ENCODE measurements at regions not wholly inside any gene's neighbourhood (a gene's known extent, or its start where the extent isn't known, plus 50 kb on each side); places are given as distances from the start of the nearest gene placed in this dataset.

GRCh38 chrX:120819126-120819525, 56.5 kb downstream of the CT47B1 start:
- DNase-seq (ENCODE audit: low read depth): no peak
- H3K4me3 ChIP-seq (ENCODE audit: low read depth, low read length): no peak overlapping the region
- TF ChIP-seq, protein P1, sequence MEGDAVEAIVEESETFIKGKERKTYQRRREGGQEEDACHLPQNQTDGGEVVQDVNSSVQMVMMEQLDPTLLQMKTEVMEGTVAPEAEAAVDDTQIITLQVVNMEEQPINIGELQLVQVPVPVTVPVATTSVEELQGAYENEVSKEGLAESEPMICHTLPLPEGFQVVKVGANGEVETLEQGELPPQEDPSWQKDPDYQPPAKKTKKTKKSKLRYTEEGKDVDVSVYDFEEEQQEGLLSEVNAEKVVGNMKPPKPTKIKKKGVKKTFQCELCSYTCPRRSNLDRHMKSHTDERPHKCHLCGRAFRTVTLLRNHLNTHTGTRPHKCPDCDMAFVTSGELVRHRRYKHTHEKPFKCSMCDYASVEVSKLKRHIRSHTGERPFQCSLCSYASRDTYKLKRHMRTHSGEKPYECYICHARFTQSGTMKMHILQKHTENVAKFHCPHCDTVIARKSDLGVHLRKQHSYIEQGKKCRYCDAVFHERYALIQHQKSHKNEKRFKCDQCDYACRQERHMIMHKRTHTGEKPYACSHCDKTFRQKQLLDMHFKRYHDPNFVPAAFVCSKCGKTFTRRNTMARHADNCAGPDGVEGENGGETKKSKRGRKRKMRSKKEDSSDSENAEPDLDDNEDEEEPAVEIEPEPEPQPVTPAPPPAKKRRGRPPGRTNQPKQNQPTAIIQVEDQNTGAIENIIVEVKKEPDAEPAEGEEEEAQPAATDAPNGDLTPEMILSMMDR (conservative IDR thresholded peaks at IDR 0.05; ENCODE audit: low read depth, low read length): no peak

- no peak overlapping the region for H3K4me3 ChIP-seq (ENCODE audit: low read depth, low read length)
- TF ChIP-seq, protein P1 (conservative IDR thresholded peaks at IDR 0.05; ENCODE audit: low read depth, low read length): no peak
- DNase-seq (ENCODE audit: low read depth): no peak
Measured at GRCh38 chrX:120813982-120814381, 61.7 kb downstream of the CT47B1 start.

DNA sequence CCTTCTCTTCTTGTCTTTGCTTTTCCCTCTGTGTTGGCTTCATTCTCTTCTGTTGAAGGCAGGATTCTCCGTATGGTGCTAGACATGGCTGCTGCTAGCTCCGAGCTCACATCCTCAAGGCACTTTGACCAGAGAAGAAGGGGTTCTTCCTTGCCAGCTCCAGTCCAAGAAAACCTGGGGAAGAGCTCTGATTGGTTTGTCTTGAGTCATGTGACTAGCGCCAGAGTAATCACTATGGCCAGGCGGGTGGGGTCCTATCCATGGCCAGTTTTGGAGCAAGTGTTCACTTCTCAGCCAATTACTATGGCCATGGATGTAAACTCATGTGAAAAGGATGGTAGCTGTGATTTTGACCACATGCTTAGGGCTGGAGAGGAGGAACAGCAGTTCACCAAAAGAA, 74.2 kb downstream of the CT47B1 start:
- DNase-seq (ENCODE audit: low read depth): no peak
- no peak overlapping the region for H3K4me3 ChIP-seq (ENCODE audit: low read depth, low read length)
- TF ChIP-seq, protein P1 (conservative IDR thresholded peaks at IDR 0.05; ENCODE audit: low read depth, low read length): no peak

GRCh38 chrX:120797188-120797851, 78.3 kb downstream of the CT47B1 start:
- no peak overlapping the region for H3K4me3 ChIP-seq (ENCODE audit: low read depth, low read length)
- TF ChIP-seq, protein P1 (conservative IDR thresholded peaks at IDR 0.05; ENCODE audit: low read depth, low read length): no peak
- DNase-seq (ENCODE audit: low read depth): no peak

DNA sequence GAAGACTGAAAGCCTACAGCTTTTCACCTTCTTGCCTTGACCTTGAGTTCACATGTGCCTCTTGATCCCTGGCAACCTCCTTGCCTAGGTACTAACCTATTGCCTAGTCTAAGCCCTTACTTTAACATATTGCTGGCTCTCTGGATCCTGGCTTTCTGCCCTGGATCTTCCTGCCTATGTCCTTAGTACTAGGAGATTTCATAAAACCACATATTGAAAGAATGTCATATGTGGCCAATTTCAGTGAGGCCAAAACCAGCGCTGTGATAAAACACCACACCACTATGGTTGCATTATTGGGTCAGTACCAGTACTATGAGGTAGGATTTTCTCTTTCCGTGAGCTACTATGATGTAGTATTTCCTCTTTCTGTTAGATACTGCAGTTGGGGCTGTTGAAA, 80.4 kb downstream of the CT47B1 start:
- TF ChIP-seq, protein P1 (conservative IDR thresholded peaks at IDR 0.05; ENCODE audit: low read depth, low read length): no peak
- H3K4me3 ChIP-seq (ENCODE audit: low read depth, low read length): no peak overlapping the region
- DNase-seq (ENCODE audit: low read depth): no peak

DNA sequence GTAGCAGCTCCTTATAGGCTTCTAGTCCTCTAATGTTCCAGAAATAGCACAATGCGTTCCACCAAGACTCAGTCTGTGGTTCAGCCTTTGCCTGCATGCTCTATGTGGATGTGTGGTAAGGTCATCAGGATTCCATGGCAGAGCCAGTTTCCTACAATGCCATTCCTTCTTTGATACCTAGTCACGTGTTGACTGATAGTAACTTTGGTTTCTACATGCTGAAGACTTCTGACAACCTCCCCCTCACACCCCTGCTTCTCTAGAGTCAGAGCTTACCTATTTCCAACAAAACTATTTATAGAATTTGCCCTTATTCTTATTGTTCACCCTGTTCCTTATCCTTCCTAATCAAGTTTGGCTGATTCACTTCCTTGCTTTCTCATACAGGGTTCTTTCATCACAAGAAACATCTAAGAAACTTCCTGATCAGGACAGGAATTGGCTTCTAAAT, 81.1 kb downstream of the CT47B1 start:
- TF ChIP-seq, protein P1 (conservative IDR thresholded peaks at IDR 0.05; ENCODE audit: low read depth, low read length): no peak
- no peak for DNase-seq (ENCODE audit: low read depth)
- no peak overlapping the region for H3K4me3 ChIP-seq (ENCODE audit: low read depth, low read length)

DNA sequence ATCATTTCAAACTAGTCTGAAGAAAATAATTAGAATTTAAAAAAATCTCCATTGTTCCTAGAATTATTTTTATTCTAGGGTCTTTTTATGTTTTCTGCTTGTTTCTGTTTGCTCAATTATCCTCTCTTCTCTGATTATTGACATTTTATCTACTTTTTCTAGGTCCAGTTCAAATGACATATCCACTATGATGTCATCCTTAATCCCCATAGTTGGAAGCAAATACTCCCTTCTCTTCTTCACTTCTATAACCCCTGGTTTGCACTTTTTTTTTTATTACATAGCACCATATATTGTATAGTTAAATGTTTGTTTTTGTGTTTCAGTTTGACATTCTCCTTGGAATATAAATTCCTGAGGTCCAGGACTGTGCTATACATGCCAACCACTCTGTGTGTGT, 82.6 kb downstream of the CT47B1 start:
- TF ChIP-seq, protein P1 (conservative IDR thresholded peaks at IDR 0.05; ENCODE audit: low read depth, low read length): no peak
- no peak for DNase-seq (ENCODE audit: low read depth)

More for the DNA sequence above, 82.6 kb downstream of the CT47B1 start:
- H3K4me3 ChIP-seq (ENCODE audit: low read depth, low read length): no peak overlapping the region
